ENCODE measurements at regions not wholly inside any gene's neighbourhood (a gene's known extent, or its start where the extent isn't known, plus 50 kb on each side); places are given as distances from the start of the nearest gene placed in this dataset.

DNA sequence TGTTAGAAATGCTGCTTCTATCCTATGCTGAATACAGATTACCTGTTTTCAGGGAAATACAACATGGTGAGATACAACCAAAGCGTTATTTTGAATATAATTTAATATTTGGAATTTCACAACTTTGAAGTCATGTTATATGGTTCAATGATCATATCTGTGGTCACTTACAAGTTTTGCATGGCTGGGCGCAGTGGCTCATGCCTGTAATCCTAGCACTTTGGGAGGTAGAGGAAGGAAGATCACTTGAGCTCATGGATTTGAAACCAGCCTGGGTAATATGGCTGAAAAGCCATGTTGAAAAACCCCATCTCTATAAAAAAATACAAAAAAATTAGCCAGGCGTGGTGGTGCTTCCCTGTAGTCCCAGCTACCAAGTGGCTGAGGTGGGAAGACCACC is 57.9 kb downstream of the DOP1B start:
- ATAC-seq = no peak
- no TSS peak for BruUV-seq (replicated peaks)
- CTCF ChIA-PET = no interaction called here

DNA sequence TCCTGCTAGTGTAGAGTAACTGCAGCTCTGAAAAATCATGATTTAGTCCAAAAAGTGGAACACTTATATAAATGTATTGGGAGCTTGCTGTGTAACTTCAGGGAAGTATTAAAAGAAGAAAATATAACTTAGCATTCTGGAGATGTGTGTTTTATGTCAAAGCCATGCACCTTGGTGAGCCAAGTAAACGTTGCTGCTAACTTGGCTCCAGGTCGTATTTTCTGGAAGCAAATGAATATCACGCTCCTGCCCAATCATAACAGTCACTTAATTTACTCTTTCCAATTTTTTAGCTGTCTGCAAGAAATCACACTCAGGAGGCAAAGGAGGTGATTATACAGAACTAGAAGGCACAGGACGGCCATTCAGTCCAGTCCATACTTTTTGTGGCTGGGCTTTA is 61.1 kb downstream of the DOP1B start:
- in situ Hi-C loops (cut with HindIII; ENCODE audit: low pct_unique_long_range_greater_than_20kb, low sequenced_read_pairs) = no loop called here
- no peak for DNase-seq (ENCODE audit: low read depth, low spot score)
- ChIA-PET CTCF (no interaction called here), POLR2A (no interaction called here)
- TF ChIP-seq TCF7L2 (IDR thresholded peaks at IDR 0.05; ENCODE audit: low read depth, low read length) = no peak
- no peak for TF ChIP-seq POLR2AphosphoS5 (IDR thresholded peaks at IDR 0.05; ENCODE audit: low read depth, low read length)
- no peak for TF ChIP-seq SIN3A (IDR thresholded peaks at IDR 0.05; ENCODE audit: borderline replicate concordance, insufficient read depth, low read depth, low read length)
- TF ChIP-seq, protein P1, sequence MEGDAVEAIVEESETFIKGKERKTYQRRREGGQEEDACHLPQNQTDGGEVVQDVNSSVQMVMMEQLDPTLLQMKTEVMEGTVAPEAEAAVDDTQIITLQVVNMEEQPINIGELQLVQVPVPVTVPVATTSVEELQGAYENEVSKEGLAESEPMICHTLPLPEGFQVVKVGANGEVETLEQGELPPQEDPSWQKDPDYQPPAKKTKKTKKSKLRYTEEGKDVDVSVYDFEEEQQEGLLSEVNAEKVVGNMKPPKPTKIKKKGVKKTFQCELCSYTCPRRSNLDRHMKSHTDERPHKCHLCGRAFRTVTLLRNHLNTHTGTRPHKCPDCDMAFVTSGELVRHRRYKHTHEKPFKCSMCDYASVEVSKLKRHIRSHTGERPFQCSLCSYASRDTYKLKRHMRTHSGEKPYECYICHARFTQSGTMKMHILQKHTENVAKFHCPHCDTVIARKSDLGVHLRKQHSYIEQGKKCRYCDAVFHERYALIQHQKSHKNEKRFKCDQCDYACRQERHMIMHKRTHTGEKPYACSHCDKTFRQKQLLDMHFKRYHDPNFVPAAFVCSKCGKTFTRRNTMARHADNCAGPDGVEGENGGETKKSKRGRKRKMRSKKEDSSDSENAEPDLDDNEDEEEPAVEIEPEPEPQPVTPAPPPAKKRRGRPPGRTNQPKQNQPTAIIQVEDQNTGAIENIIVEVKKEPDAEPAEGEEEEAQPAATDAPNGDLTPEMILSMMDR (IDR thresholded peaks at IDR 0.05) = no peak
- TF ChIP-seq, protein P2, sequence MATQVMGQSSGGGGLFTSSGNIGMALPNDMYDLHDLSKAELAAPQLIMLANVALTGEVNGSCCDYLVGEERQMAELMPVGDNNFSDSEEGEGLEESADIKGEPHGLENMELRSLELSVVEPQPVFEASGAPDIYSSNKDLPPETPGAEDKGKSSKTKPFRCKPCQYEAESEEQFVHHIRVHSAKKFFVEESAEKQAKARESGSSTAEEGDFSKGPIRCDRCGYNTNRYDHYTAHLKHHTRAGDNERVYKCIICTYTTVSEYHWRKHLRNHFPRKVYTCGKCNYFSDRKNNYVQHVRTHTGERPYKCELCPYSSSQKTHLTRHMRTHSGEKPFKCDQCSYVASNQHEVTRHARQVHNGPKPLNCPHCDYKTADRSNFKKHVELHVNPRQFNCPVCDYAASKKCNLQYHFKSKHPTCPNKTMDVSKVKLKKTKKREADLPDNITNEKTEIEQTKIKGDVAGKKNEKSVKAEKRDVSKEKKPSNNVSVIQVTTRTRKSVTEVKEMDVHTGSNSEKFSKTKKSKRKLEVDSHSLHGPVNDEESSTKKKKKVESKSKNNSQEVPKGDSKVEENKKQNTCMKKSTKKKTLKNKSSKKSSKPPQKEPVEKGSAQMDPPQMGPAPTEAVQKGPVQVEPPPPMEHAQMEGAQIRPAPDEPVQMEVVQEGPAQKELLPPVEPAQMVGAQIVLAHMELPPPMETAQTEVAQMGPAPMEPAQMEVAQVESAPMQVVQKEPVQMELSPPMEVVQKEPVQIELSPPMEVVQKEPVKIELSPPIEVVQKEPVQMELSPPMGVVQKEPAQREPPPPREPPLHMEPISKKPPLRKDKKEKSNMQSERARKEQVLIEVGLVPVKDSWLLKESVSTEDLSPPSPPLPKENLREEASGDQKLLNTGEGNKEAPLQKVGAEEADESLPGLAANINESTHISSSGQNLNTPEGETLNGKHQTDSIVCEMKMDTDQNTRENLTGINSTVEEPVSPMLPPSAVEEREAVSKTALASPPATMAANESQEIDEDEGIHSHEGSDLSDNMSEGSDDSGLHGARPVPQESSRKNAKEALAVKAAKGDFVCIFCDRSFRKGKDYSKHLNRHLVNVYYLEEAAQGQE (IDR thresholded peaks at IDR 0.05; ENCODE audit: insufficient read depth in 1 of 2, low read depth in 2 of 2, low read length in 1 of 2) = no peak
- intact Hi-C loops (cut with micrococcal nuclease; ENCODE audit: unreplicated experiment) = no loop called here
- Histone ChIP-seq H3K9me3 (ENCODE audit: control insufficient read depth, insufficient read depth, low read depth, low read length) (no peaks in the 10 kb centered on the region), H3K36me3 (ENCODE audit: control insufficient read depth, insufficient read depth, low read length) (peaks cover 2% of the 10 kb centered on the region; the same call in 1 of the 2 replicates), H3K4me1 (ENCODE audit: control insufficient read depth, insufficient read depth, low read length) (no peaks in the 10 kb centered on the region), H3K27ac (ENCODE audit: low read length) (no peak overlapping the region), H3K27me3 (ENCODE audit: control insufficient read depth, insufficient read depth, low read length) (no peaks in the 10 kb centered on the region), H3K4me3 (ENCODE audit: low read depth in 2 of 2, low read length in 2 of 2) (no peak overlapping the region)
- BruUV-seq (replicated peaks) = no TSS peak
- no peak for ATAC-seq

More for the DNA sequence above, 57.9 kb downstream of the DOP1B start:
- Histone ChIP-seq H3K4me1 (ENCODE audit: control insufficient read depth, insufficient read depth, low read length) (peaks cover 12% of the 10 kb centered on the region), H3K9me3 (ENCODE audit: control insufficient read depth, insufficient read depth, low read depth, low read length) (no peaks in the 10 kb centered on the region), H3K4me3 (ENCODE audit: low read depth in 2 of 2, low read length in 2 of 2) (no peak overlapping the region), H3K27me3 (ENCODE audit: control insufficient read depth, insufficient read depth, low read length) (no peaks in the 10 kb centered on the region), H3K27ac (ENCODE audit: low read length) (no peak overlapping the region), H3K36me3 (ENCODE audit: control insufficient read depth, insufficient read depth, low read length) (peaks cover 2% of the 10 kb centered on the region; the same call in 1 of the 2 replicates)
- POLR2A ChIA-PET = no interaction called here
- TF ChIP-seq TCF7L2 (IDR thresholded peaks at IDR 0.05; ENCODE audit: low read depth, low read length) (no peak), POLR2AphosphoS5 (IDR thresholded peaks at IDR 0.05; ENCODE audit: low read depth, low read length) (no peak), SIN3A (IDR thresholded peaks at IDR 0.05; ENCODE audit: borderline replicate concordance, insufficient read depth, low read depth, low read length) (no peak)
- TF ChIP-seq, protein P2 (IDR thresholded peaks at IDR 0.05; ENCODE audit: insufficient read depth in 1 of 2, low read depth in 2 of 2, low read length in 1 of 2) = no peak
- TF ChIP-seq, protein P1 (IDR thresholded peaks at IDR 0.05) = no peak
- intact Hi-C loops (cut with micrococcal nuclease; ENCODE audit: unreplicated experiment) = no loop called here
- in situ Hi-C loops (cut with HindIII; ENCODE audit: low pct_unique_long_range_greater_than_20kb, low sequenced_read_pairs) = no loop called here
- DNase-seq (ENCODE audit: low read depth, low spot score) = no peak
